ENCODE measurements at regions not wholly inside any gene's neighbourhood (a gene's known extent, or its start where the extent isn't known, plus 50 kb on each side); places are given as distances from the start of the nearest gene placed in this dataset.

DNA sequence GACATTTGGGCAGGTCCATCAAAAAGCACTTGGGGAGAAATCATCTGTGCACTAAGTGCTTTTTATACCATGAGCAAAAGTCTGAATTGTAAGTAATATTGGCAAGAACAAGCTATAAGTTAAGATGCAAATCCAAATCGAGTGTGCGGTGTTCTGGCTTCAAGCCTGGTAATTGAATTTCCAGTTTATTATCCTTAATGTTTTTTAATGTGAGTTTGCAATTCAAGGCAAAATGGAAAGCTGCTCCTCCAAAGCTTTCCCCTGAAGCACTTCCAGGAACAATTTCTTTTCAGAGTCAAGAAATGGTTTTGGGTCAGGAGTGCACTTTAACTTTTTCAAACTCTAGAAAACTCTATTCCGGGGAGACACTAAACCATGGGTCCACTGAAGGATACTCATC lies 445.7 kb downstream of the TOX3 start:
- Histone ChIP-seq H3K4me3 (no peak overlapping the region), H3K27me3 (peaks cover 8% of the 10 kb centered on the region; the same call in 1 of the 2 replicates), H3K9me3 (no peaks in the 10 kb centered on the region), H3K36me3 (no peaks in the 10 kb centered on the region)
- no peak for DNase-seq

DNA sequence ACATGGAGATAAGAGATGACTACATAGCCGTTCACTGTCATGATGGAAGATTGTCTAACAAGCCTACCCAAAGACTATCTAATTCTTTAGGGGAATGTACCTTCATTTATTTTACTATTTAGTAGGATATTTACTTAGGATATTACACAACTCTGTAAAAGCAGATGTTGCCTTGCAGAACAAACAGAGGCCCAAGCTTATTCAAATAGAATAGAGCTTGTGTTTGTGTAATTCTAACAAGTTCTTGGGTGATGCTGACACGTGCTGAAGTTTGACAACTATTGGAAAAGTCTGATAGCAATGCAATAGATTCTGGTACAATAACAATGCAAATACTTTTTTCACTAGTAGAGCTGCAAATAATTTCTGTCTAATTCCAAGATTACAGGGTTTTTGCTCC lies 447.6 kb downstream of the TOX3 start:
- Histone ChIP-seq H3K4me3 (no peak overlapping the region), H3K9me3 (no peaks in the 10 kb centered on the region), H3K36me3 (no peaks in the 10 kb centered on the region), H3K27me3 (peaks cover 8% of the 10 kb centered on the region; the same call in 1 of the 2 replicates)
- DNase-seq: no peak

DNA sequence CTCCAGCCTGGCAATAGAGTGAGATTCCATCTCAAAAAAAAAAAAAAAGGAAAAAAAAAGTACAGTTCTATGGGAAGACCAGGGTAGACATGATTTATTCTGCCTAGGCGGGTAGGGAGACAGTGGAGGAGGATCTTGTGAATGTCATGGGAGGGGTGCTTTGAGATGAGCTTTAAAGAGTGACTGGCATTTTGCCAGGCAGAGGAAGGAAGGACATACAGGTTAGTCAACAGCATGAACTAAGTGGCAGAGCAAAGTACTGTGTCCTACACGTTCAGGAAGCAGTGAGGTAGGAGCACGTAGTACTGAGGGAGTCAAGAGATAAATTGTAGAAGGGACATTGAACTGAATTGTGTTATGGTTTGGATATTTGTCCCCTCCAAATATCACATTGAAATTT lies 451.5 kb downstream of the TOX3 start:
- no peak for DNase-seq
- no peak overlapping the region for H3K4me3 ChIP-seq
- peaks cover 8% of the 10 kb centered on the region; the same call in 1 of the 2 replicates for H3K27me3 ChIP-seq
- no peaks in the 10 kb centered on the region; the same call in 1 of the 2 replicates for H3K9me3 ChIP-seq
- H3K36me3 ChIP-seq: no peaks in the 10 kb centered on the region

DNA sequence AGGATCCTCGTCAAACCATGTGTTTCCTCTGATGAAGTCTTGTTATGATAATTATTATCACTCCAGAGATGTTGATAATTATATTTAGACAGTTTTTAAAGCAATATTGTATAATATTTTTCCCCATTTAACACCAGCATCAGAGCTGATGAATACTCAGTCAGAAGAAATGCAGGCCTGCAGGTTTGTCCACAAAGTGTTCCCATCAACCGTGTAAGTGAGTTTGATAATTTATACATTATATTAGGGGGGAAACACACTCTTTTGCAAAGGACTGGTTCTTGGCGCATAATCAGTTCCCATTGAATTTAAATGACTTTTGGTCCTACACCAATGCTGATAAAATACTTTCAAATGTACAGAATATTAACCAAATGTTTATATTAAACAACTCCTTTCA lies 454.8 kb downstream of the TOX3 start:
- H3K9me3 ChIP-seq: peaks cover 13% of the 10 kb centered on the region
- DNase-seq: no peak

DNA sequence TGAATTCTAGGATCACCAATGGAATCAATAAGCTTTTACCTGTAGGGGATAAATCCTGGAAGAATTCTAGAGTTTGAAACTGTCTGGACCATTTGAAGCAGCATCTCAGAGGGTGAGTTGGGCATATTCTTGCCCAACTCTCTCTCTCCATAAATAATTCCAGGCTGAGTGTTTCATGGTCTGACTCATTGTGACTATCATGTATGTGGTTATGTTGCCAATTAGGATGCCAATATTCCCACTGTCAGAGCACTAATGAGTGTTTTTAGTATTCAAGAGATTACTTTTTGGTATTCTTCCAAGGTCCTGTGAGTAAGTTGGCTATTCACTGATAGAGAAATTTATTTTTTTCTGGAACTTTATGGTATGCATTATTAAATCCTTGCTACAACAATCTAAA lies 456.9 kb downstream of the TOX3 start:
- Histone ChIP-seq H3K36me3 (no peaks in the 10 kb centered on the region), H3K27me3 (no peaks in the 10 kb centered on the region), H3K9me3 (peaks cover 13% of the 10 kb centered on the region), H3K4me3 (no peak overlapping the region)
- peak; percentile 6 for DNase-seq

More for the DNA sequence above, 454.8 kb downstream of the TOX3 start:
- no peak overlapping the region for H3K4me3 ChIP-seq
- peaks cover 3% of the 10 kb centered on the region; the same call in 1 of the 2 replicates for H3K27me3 ChIP-seq
- no peaks in the 10 kb centered on the region for H3K36me3 ChIP-seq

DNA sequence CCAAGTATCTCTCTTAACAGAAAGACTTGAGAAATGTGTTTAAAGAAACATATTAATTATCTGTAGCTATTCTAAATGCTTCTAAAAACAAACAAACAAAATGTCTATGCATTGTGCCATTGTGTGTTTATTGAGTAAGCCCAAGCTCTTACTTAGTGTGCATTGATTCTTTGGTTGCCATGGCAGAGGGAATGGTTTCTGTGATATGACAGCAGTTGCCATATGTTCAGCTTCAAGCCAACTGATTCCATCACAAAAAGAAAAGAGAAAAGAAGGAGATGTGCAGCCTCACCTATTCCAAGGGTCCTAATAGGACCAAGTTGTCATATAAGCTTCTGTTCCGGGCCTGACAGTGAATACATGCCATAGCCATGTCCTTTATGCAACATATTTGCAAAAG lies 457.5 kb downstream of the TOX3 start:
- no peak for DNase-seq
- peaks cover 13% of the 10 kb centered on the region for H3K9me3 ChIP-seq
- H3K27me3 ChIP-seq: no peaks in the 10 kb centered on the region; the same call in 1 of the 2 replicates
- H3K4me3 ChIP-seq: no peak overlapping the region
- H3K36me3 ChIP-seq: no peaks in the 10 kb centered on the region

DNA sequence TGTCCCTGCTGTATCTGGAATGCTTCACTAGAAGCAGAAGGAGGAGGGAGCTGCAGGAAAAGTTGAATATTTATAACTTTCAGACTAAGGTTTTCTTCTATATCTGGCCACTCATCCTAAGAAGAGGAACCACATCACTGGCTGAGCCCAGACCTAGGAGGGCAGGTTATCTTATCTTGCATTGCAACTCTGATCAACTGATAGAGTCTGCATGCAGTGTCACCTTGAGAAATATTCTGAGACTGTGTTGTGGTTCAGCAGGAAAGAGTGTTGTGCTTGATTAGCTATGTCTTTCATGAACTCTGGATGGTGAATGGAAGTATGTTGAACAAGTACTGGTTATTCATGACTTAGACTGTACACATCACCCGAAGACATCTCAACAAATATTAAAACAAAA lies 460.0 kb downstream of the TOX3 start:
- Histone ChIP-seq H3K36me3 (no peaks in the 10 kb centered on the region), H3K27me3 (peaks cover 12% of the 10 kb centered on the region), H3K9me3 (peaks cover 13% of the 10 kb centered on the region), H3K4me3 (no peak overlapping the region)
- DNase-seq: no peak

DNA sequence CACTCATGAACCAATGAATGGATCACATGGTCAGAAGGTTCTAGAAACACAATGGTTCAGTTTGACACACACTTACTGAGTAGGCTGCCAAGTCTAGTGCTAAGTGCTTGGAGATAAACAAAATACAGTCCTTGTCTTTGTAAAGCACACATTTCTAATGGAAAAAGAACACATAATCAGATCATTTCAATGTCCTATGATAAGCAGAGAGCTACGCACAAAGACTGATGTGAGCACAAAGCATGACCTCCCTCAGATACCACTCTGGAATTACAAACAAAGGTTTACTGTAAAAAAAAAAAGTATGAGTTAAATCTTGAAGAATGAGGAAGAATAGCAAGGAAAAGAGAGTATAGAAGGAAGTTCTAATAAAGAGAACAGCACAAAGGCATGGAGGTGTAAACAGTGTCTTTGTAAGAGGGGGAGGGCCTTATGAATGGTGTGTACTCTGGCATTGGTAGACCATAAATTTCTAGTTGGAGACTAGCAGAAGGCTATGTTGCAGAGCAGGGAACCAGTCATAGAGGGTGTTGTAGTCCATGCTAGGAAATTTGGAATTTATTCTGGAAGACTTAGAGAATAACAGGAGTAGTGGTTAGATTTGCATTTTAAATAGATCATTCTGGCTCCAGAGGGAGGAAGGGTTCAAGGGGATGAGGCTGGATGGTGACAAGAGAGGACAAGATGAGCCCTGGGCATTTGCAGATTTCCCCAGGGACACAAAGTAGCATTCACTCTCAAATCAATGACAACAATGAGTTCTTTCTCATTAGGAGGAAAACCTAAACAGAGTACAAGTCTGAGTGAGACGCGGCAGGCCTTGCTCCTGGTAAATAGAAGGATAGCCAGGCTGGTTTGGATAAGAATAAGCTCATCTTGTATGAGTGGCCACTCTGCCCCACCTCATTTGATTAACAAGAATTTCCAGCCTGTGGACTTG lies 468.0 kb downstream of the TOX3 start:
- Histone ChIP-seq H3K9me3 (no peaks in the 10 kb centered on the region), H3K4me3 (no peak overlapping the region), H3K36me3 (no peaks in the 10 kb centered on the region), H3K27me3 (peaks cover 12% of the 10 kb centered on the region)
- no peak for DNase-seq

DNA sequence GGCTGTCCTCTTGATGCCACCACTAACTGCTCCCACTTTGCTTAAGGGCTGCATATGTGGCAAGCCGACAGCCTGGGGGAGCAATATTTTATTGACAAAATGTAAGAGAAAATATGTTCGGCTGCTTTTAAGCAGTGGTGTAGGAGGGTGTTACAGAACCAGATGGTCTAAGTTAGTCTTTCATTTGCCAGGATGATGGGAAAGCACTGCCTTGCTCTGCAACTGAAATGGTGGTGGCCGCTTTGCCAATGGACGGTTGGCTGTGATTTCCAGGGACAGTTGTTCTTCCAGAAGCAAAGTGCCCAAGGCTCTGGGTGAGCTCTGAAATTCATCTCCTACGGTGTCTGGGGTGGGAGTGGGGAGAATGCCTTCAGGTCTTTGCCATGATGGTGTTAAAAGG lies 469.3 kb downstream of the TOX3 start:
- no peak for DNase-seq
- peaks cover 6% of the 10 kb centered on the region for H3K27me3 ChIP-seq
- H3K36me3 ChIP-seq: no peaks in the 10 kb centered on the region
- H3K4me3 ChIP-seq: no peak overlapping the region
- H3K9me3 ChIP-seq: no peaks in the 10 kb centered on the region

DNA sequence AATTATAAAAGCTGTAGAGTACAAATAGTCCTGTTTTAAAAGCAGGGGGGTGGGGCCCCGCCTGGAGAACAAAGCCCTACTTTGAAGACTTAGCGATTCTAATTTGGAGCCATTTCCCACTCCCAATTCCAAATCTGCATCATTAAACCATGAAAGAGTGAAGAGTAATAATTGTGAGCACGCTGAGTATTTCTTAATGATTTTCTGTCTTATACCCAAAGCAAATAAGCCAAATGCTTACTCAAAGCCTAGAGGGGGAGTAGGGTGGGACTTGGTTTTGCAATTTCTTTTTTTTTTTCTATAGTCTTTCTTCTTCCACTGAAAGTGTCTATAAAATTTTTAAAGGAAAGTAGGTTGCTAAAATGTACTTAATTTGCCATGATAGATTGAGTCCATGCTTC lies 470.1 kb downstream of the TOX3 start:
- H3K36me3 ChIP-seq: no peaks in the 10 kb centered on the region
- H3K9me3 ChIP-seq: no peaks in the 10 kb centered on the region
- no peak overlapping the region for H3K4me3 ChIP-seq
- no peaks in the 10 kb centered on the region; the same call in none of the 2 replicates for H3K27me3 ChIP-seq
- no peak for DNase-seq

DNA sequence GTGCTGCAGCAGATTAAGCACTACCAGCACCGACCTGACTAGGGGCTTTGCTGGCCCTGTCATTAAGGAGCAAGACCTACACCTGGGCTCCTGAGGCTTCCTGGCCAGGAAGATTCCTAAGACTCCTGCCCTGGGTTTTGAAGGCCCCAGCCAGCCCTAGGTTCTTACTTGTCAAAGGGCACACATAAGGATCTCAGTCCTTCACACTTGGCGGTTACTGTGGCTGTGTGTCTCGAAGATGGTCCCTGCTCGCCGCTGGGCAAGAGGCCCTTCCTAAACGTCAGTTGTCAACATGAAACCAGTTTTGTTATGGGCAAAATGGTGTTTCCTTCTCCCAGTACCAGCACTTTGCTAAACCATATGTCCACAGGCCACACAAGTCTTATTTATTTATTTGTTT lies 470.6 kb downstream of the TOX3 start:
- no peak for DNase-seq
- Histone ChIP-seq H3K36me3 (no peaks in the 10 kb centered on the region), H3K9me3 (no peaks in the 10 kb centered on the region), H3K4me3 (no peak overlapping the region), H3K27me3 (no peaks in the 10 kb centered on the region)

DNA sequence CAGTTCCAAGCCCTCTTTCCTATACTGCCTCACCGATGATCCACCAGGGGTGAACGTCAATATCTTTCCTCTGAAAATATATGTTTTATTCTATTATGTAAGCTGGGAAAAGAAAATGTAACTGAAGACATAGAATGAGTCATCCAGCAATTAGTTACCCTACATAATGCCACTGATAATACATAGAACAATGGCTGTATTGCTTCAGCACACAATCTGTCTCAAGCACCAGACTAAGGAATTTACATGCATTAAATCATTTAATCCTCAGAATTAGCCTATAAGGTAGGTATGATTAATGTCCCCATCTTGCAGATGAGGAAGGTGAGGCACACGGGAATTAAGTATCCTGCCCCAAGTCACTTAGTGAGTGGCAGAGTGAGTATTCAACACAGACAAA lies 472.8 kb downstream of the TOX3 start:
- Histone ChIP-seq H3K36me3 (no peaks in the 10 kb centered on the region), H3K27me3 (no peaks in the 10 kb centered on the region)
- no peak for DNase-seq

DNA sequence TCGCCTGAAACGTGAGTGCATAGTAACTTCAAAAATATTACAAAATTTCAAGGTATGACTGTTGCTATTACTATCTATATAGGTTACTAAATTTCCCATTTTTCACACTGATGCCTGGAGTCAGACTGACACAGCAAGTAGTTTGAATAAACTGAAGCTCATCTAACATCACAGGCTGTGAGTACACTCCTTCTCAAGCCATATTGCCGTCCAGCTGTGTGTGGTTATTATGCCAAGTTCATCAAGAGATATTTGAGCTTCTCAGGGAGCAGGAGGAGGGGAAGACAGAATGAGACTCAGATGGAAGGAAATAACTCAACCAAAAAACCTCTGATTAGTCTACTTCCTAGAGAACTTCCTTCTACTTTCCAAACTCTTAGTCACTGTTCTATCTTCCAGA lies 473.9 kb downstream of the TOX3 start:
- no peak for DNase-seq
- no peaks in the 10 kb centered on the region for H3K9me3 ChIP-seq
- H3K4me3 ChIP-seq: no peak overlapping the region
- no peaks in the 10 kb centered on the region for H3K27me3 ChIP-seq
- H3K36me3 ChIP-seq: no peaks in the 10 kb centered on the region

More for the DNA sequence above, 472.8 kb downstream of the TOX3 start:
- no peak overlapping the region for H3K4me3 ChIP-seq
- H3K9me3 ChIP-seq: no peaks in the 10 kb centered on the region

DNA sequence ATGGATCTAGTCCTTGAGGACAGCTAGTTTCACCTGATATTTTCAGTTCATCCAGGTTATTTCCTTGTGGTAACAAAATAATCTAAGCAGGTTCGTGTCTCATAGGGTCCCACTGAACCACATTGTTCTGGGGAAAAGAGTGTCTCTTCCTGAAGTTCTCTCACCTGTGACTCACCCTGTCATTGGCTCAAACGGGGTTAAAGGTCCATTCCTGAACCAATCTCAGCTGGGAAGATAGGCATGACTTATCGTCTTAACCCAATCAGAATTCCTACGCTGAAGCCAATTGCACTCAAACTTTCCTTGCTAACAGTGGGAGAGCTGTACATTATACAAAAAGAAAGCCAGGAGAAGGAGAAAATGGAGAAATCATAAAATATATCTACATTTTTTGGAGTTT lies 475.8 kb downstream of the TOX3 start:
- H3K27me3 ChIP-seq: no peaks in the 10 kb centered on the region
- no peak for DNase-seq
- no peak overlapping the region for H3K4me3 ChIP-seq
- no peaks in the 10 kb centered on the region for H3K36me3 ChIP-seq
- H3K9me3 ChIP-seq: no peaks in the 10 kb centered on the region

DNA sequence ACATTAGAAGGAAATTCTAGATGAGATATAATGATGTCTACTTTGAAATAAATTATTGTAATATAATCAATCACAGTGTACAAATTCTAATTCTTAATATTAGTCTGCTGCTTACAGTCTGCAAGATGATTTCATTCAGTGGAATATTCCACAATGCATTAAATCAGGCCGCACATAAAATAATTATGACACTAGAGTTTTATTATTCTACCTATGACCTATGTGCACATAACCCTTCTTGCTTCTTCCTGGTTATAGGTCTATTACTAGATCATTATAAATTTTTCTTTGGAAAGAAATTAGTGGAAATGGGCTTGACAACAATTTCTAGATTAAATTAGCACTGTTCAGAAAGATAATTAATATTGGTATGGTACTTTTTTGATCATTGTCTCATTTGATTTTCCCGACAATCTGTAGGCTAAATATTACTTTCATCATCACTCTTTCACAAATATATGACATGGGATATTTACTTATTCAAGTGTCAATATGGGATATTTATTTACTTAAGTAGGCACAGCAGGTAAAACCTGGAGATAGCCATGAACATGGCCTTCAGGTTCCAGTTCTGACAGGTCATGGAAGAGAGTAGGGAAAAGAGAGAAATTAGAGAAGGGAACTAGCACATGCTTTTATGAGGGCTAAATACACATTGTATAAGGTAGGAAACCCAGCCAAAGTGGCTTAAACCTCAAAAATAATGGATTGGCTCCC lies 476.4 kb downstream of the TOX3 start:
- Histone ChIP-seq H3K27me3 (no peaks in the 10 kb centered on the region), H3K36me3 (no peaks in the 10 kb centered on the region), H3K4me3 (no peak overlapping the region), H3K9me3 (no peaks in the 10 kb centered on the region)
- no peak for DNase-seq

DNA sequence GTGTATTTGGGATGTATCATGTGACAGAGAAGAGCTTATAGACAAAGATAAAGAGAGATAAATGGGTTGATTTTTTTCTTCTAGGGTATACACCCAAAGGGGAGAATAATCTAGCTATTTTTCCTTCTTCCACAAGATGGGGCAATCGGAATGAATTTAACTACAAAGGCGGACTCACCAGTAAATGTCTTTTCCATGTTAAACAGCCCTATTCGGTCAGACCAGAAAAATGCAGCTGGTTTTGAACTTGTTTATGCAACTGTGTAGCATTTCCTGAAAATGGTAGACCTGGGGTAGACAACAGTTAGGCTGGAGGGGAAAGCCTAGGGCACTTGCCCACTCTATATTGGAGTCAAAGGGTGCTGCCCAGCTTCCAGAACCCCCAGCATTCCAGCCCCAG lies 477.1 kb downstream of the TOX3 start:
- no peak for DNase-seq
- no peaks in the 10 kb centered on the region for H3K36me3 ChIP-seq
- H3K27me3 ChIP-seq: no peaks in the 10 kb centered on the region; the same call in 1 of the 2 replicates
- peaks cover 2% of the 10 kb centered on the region; the same call in 1 of the 2 replicates for H3K9me3 ChIP-seq
- no peak overlapping the region for H3K4me3 ChIP-seq

DNA sequence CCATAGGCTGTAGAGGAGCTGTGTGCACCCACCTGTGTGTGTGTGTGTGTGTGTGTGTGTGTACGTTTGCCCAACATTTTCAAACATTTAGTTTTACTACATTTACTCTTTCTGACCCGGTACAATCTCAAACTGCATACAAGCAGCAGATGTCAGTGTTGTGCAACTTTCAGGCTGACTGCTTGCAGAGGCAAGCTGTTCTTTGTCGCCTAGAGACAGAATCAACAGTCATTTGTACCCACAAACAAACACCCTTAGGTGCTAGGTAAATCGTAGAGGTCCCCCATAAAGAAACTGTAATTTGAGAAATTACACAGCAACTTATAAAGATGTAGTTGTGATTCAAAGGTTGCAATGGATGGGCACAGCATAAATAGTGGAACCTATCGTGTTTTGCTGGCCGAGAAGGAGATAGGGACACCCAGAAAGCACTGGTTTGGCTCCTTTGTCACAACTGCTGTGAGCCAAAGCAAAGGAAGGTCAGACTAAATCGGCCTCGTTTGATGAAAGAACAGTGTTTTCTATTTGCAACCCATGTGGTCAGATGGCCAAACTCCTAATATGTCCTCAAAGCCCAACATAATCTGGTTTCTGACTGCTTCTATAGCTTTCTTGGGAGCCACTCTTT lies 478.4 kb downstream of the TOX3 start:
- Histone ChIP-seq H3K9me3 (peaks cover 2% of the 10 kb centered on the region; the same call in 1 of the 2 replicates), H3K27me3 (peaks cover 2% of the 10 kb centered on the region; the same call in 1 of the 2 replicates), H3K4me3 (no peak overlapping the region), H3K36me3 (no peaks in the 10 kb centered on the region)
- no peak for DNase-seq
